ENCODE measurements at regions not wholly inside any gene's neighbourhood (a gene's known extent, or its start where the extent isn't known, plus 50 kb on each side); places are given as distances from the start of the nearest gene placed in this dataset.

DNA sequence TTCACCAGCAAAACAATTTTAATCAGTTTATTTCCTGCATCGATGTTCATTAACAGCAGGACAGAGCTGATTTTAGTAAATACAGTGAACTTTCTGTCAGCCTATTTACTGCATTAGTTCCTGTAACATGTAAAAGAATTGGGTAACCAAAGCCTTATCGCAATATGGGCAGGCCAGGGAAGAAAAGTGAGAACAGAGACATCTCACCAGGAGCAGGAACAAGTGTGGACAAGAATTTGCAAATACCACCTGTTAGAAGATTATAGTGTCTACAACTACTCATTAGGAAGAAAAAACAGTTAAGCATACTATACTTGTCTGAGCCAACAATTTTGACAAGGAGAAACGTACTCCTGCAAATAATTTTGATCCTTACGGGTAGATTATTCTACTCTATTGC is 1293.9 kb downstream of the PLA2G4A start:
- TF ChIP-seq TAF1 (IDR thresholded peaks at IDR 0.05; ENCODE audit: low read depth): no peak
- TF ChIP-seq CEBPB (IDR thresholded peaks at IDR 0.05): no peak
- TF ChIP-seq, protein P1, sequence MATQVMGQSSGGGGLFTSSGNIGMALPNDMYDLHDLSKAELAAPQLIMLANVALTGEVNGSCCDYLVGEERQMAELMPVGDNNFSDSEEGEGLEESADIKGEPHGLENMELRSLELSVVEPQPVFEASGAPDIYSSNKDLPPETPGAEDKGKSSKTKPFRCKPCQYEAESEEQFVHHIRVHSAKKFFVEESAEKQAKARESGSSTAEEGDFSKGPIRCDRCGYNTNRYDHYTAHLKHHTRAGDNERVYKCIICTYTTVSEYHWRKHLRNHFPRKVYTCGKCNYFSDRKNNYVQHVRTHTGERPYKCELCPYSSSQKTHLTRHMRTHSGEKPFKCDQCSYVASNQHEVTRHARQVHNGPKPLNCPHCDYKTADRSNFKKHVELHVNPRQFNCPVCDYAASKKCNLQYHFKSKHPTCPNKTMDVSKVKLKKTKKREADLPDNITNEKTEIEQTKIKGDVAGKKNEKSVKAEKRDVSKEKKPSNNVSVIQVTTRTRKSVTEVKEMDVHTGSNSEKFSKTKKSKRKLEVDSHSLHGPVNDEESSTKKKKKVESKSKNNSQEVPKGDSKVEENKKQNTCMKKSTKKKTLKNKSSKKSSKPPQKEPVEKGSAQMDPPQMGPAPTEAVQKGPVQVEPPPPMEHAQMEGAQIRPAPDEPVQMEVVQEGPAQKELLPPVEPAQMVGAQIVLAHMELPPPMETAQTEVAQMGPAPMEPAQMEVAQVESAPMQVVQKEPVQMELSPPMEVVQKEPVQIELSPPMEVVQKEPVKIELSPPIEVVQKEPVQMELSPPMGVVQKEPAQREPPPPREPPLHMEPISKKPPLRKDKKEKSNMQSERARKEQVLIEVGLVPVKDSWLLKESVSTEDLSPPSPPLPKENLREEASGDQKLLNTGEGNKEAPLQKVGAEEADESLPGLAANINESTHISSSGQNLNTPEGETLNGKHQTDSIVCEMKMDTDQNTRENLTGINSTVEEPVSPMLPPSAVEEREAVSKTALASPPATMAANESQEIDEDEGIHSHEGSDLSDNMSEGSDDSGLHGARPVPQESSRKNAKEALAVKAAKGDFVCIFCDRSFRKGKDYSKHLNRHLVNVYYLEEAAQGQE (IDR thresholded peaks at IDR 0.05; ENCODE audit: low read depth): no peak
- TF ChIP-seq YY1 (IDR thresholded peaks at IDR 0.05; ENCODE audit: low read depth): no peak
- TF ChIP-seq FOXM1 (IDR thresholded peaks at IDR 0.05; ENCODE audit: borderline replicate concordance, low read depth): no peak
- TF ChIP-seq EP300 (IDR thresholded peaks at IDR 0.05; ENCODE audit: borderline replicate concordance): no peak
- no peak for TF ChIP-seq CREB1 (IDR thresholded peaks at IDR 0.05; ENCODE audit: low read depth)
- TF ChIP-seq NFIC (IDR thresholded peaks at IDR 0.05): no peak
- TF ChIP-seq, protein P2, sequence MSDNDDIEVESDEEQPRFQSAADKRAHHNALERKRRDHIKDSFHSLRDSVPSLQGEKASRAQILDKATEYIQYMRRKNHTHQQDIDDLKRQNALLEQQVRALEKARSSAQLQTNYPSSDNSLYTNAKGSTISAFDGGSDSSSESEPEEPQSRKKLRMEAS (IDR thresholded peaks at IDR 0.05): no peak
